ENCODE measurements at regions not wholly inside any gene's neighbourhood (a gene's known extent, or its start where the extent isn't known, plus 50 kb on each side); places are given as distances from the start of the nearest gene placed in this dataset.
"Not testable (repeated sequence)": the region's sequence is repeated elsewhere in the genome, so short reads cannot be mapped to it uniquely, and the experiment has no call there.

GRCh38 chr5:100249884-100250269 is 285.3 kb upstream of the FAM174A start:
- no peak for DNase-seq (ENCODE audit: low read depth in 2 of 3, low spot score in 2 of 3)

GRCh38 chr5:100249211-100249883 is 285.8 kb upstream of the FAM174A start:
- DNase-seq (ENCODE audit: low read depth in 2 of 3, low spot score in 2 of 3): no peak

- no peak for DNase-seq (ENCODE audit: low read depth in 2 of 3, low spot score in 2 of 3)
These were observed 302.4 kb upstream of the FAM174A start for GRCh38 chr5:100232736-100233135.

GRCh38 chr5:100188778-100189177 is 346.4 kb upstream of the FAM174A start:
- DNase-seq (ENCODE audit: low read depth in 2 of 3, low spot score in 2 of 3): no peak

GRCh38 chr5:100188339-100188738 is 346.8 kb upstream of the FAM174A start:
- DNase-seq (ENCODE audit: low read depth in 2 of 3, low spot score in 2 of 3): no peak

- no peak for DNase-seq (ENCODE audit: low read depth in 2 of 3, low spot score in 2 of 3)
These were observed 349.0 kb upstream of the FAM174A start for GRCh38 chr5:100186181-100186580.

- no peak for DNase-seq (ENCODE audit: low read depth in 2 of 3, low spot score in 2 of 3)
These were observed 352.8 kb upstream of the FAM174A start for GRCh38 chr5:100182402-100182801.

GRCh38 chr5:100175346-100175745 is 359.8 kb upstream of the FAM174A start:
- no peak for DNase-seq (ENCODE audit: low read depth in 2 of 3, low spot score in 2 of 3)

GRCh38 chr5:100165309-100165708 is 369.9 kb upstream of the FAM174A start:
- no peak for DNase-seq (ENCODE audit: low read depth in 2 of 3, low spot score in 2 of 3)

- no peak for DNase-seq (ENCODE audit: low read depth in 2 of 3, low spot score in 2 of 3)
These were observed 373.3 kb upstream of the FAM174A start for GRCh38 chr5:100161868-100162267.

GRCh38 chr5:100157066-100157465 is 378.1 kb upstream of the FAM174A start:
- DNase-seq (ENCODE audit: low read depth in 2 of 3, low spot score in 2 of 3): no peak

GRCh38 chr5:100148239-100148638 is 386.9 kb upstream of the FAM174A start:
- no peak for DNase-seq (ENCODE audit: low read depth in 2 of 3, low spot score in 2 of 3)

GRCh38 chr5:100142607-100143006 is 392.6 kb upstream of the FAM174A start:
- DNase-seq (ENCODE audit: low read depth in 2 of 3, low spot score in 2 of 3): no peak

GRCh38 chr5:100131161-100131560 is 404.0 kb upstream of the FAM174A start:
- DNase-seq (ENCODE audit: low read depth in 2 of 3, low spot score in 2 of 3): no peak

- no peak for DNase-seq (ENCODE audit: low read depth in 2 of 3, low spot score in 2 of 3)
These were observed 404.9 kb upstream of the FAM174A start for GRCh38 chr5:100130307-100130706.

GRCh38 chr5:100119903-100120302 is 415.3 kb upstream of the FAM174A start:
- DNase-seq (ENCODE audit: low read depth in 2 of 3, low spot score in 2 of 3): no peak

GRCh38 chr5:100110497-100110896 is 424.7 kb upstream of the FAM174A start:
- no peak for DNase-seq (ENCODE audit: low read depth in 2 of 3, low spot score in 2 of 3)

- no peak for DNase-seq (ENCODE audit: low read depth in 2 of 3, low spot score in 2 of 3)
These were observed 426.3 kb upstream of the FAM174A start for GRCh38 chr5:100108883-100109282.

GRCh38 chr5:100103592-100104119 is 431.5 kb upstream of the FAM174A start:
- DNase-seq (ENCODE audit: low read depth in 2 of 3, low spot score in 2 of 3): not testable (repeated sequence)

- DNase-seq (ENCODE audit: low read depth in 2 of 3, low spot score in 2 of 3): not testable (repeated sequence)
These were observed 433.7 kb upstream of the FAM174A start for GRCh38 chr5:100101466-100101865.

GRCh38 chr5:100096328-100096727 is 438.8 kb upstream of the FAM174A start:
- DNase-seq (ENCODE audit: low read depth in 2 of 3, low spot score in 2 of 3): not testable (repeated sequence)

- DNase-seq (ENCODE audit: low read depth in 2 of 3, low spot score in 2 of 3): not testable (repeated sequence)
These were observed 454.5 kb upstream of the FAM174A start for GRCh38 chr5:100080703-100081102.

GRCh38 chr5:100079163-100079562 is 456.0 kb upstream of the FAM174A start:
- DNase-seq (ENCODE audit: low read depth in 2 of 3, low spot score in 2 of 3): not testable (repeated sequence)

Data from activated CD8-positive, alpha-beta memory T cell treated with anti-CD3 and anti-CD28 coated beads for 48 hours (primary cell).